ENCODE measurements at regions not wholly inside any gene's neighbourhood (a gene's known extent, or its start where the extent isn't known, plus 50 kb on each side); places are given as distances from the start of the nearest gene placed in this dataset.
"Not testable (repeated sequence)": the region's sequence is repeated elsewhere in the genome, so short reads cannot be mapped to it uniquely, and the experiment has no call there.

DNA sequence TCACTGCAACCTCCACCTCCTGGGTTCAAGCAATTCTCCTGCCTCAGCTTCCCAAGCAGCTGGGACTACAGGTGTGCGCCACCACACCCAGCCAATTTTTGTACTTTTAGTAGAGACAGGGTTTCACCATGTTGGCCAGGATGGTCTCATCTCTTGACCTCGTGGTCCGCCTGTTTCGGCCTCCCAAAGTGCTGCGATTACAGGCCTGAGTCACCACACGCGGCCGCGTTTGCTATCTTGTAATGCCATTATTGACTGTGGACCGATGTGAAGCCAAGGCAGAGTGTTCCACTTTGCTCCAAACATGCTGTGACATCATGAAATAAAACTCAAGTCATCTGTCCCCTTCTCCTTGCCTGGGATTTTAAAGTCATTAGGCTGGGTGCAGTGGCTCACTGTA lies 72.1 kb upstream of the CHD2 start:
- not testable (repeated sequence) for DNase-seq

DNA sequence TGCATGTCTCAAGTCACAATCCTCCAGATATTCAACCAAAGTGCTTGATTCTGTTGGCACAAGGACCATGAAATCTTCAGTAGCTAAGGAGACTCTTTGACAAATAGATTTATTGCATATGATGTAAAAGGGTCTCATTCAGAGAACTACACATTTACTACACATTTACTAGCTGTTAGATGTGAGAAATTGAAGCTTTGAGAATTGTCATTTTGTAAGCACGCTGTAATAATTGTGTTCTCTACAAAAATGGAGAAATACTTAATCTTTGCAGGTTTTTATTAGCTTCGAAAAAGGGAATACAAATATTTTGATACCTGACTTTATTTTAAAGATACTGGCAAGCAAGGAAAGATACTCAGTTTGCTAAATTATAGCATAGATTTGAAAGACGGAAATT lies 70.2 kb upstream of the CHD2 start:
- DNase-seq = no peak

DNA sequence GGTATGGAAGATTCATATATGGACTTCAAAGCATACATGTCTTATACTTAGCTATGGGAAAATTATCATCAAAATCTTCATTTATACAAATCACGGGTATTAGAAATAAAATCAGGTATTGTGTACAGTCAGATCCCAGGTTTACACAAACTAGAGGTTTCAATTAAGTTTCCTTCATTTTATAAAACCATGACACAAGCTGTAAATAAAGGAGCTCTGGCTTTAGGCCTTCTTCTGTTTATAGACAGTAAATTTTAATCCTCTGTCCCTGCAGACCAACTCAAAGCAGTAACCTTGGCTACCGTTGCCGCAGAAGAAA lies 68.8 kb upstream of the CHD2 start:
- DNase-seq = no peak

DNA sequence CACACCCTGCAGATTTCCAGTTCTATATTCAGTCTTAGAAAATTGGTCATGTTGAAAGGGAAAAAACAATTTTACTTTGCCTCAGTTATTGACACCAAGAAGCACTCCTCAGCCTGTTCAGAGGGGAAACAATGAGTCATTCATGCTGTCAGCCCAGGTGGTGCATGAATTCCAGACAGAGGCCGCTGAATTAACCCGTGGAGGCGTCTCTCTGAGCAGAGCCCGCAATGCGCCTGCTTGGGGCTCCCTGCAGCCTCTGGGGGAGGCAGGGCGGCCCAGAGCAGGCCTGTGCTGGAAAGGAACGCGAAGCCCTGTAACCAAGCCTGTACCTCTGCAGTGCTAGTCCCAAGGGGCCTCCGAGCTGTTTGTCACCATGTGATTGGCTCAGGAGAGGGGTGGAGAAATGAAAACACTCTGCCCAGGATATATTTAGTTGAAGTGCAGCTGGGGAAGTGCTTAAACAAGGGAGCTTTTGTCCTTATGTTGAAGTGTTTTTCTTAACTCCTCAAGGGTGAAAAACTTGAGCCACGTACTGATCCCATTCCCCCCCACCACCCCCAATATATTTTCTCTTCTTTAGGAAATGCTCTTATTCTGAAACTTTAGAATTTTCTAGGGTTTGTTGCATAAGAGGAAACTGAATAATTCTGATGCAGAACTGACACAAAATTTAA lies 68.3 kb upstream of the CHD2 start:
- peak; percentile 87 to 96 for DNase-seq

DNA sequence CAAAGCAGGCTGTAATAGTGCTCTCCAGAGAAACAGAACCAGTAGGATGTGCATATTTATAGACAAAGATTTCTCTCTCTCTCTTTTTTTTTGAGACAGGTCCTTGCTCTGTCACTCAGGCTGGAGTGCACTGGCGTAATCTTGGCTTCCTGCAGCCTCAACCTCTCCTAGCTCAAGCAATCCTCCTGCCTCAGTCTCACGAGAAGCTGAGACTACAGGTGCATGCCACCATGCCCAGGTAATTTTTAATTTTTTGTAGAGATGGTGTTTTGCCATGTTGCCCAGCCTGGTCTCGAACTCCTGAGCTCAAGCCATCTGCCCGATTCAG lies 67.1 kb upstream of the CHD2 start:
- no peak for DNase-seq

DNA sequence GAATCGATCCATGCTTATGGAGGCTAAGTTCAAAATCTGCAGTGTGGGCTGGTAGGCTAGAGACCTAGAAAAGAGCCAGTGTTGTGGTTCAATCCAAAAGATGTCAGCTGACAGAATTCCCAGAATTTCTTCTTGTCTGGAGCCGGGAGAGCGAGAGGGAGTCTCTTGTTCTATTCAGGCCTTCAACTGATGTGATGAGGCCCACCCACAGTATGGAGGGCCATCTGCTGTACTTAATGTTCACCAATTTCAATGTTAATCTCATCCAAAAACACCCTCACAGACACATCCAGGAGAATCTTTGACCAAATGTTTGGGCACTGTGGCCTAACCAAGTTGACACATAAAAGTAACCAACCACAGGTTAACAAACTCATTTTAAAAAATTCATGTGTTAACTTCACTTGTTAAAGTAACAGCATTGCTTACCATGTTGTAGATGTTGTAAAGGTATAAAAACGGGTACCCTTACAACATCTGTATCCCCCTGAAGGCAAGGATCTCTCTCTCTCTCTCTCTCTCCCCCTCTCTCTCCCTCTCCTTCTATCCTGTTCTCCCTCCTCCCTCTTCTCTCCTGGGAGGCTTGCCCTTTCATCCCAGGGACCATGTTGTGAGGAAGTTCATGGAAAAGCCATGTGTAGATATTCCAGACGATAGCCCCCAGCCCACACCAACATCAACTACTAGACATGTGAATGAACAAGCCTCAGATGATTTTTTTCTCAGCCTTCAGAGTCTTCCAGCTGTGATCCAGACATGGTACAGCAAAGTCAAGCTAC lies 66.4 kb upstream of the CHD2 start:
- no peak for DNase-seq

DNA sequence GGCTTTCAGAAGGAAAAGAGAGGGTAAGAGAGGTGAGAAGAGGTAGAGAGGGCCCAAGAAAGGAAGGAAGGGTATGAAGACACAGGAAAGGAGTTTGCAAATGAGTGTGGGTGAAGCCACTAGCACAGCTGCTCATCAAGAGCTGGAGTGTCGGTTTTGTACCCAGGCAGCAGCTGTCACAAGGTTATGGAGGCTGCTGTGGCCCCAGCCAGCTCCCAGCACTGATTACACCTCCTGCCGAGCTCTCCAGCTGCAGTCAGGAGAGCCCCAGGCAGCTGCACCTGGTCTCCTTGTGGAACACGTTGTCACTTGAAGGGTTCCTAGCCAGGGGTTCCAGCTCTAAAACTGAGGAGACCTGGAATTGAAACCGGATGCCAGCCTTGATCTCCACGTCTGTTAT lies 60.4 kb upstream of the CHD2 start:
- DNase-seq = no peak

DNA sequence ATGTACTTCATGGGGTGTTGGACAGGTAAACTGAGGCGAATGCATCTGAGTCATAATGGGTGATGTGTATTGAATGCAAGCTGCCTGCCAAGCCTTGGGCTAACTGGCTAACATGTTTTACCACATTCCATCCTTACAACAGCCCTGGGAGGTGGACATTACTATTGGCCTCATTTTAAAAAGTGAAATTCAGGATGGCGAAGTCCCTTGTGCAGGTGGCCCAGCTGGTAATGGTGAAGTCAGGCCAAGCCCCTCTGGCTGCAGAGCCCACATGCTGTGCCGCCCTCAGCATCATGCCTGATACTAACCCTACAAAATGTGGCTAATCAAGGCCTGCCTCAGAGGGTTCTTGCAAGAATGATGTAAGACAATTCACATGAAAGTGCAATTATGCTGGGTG lies 60.0 kb upstream of the CHD2 start:
- DNase-seq = no peak

DNA sequence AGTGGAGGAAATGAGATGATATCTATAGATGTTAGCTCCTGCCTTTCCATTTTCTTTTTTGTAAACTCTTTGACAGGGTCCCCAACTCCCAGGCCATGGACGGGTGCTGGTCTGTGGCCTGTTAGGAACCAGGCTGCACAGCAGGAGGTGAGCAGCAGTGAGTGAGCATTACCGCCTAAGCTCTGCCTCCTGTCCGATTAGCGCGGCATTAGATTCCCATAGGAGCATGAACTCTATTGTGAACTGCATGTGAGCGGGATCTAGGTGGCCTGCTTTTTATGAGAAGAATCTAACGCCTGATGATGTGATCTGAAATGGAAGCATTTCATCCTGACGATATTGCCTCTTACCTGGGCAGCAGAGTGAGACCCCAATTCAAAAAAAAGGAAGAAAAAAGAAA lies 56.8 kb upstream of the CHD2 start:
- no peak for DNase-seq

DNA sequence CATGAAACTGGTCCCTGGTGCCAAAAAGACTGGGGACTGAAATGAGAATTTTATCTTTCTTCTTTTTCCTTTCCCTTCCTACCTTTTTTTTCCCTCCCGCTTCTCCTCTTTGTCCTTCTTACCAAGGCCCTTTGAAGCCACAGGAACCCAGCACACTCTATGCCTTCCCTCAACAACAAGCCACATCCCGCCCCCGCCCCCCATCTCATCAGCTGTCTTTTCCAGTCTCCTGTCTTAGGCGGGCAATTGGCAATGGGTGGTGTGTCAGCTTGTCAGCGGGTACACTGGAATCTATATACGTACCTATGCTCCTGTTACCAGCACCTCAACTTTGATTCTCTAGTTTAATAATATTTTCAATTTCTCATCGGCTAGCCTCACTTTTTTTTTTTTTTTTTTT lies 56.3 kb upstream of the CHD2 start:
- no peak for DNase-seq

DNA sequence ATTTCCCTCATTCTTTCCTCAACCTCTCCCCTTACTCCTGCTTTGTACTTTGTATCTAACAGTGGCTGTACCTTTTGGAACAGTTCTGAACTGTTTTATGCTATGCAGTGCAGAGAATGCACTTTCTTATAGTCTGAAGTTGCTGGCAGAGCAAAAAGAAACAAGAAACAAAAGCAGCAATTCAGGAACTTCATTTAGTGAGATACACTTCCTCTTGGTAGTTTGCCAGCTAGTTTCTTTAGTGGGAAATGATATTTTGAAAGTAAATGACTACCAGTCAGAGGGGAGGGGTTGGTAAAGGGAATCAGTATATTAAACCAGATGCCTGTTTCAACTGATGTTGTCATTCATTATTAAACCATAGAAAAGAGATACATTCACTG lies 55.0 kb upstream of the CHD2 start:
- no peak for DNase-seq

DNA sequence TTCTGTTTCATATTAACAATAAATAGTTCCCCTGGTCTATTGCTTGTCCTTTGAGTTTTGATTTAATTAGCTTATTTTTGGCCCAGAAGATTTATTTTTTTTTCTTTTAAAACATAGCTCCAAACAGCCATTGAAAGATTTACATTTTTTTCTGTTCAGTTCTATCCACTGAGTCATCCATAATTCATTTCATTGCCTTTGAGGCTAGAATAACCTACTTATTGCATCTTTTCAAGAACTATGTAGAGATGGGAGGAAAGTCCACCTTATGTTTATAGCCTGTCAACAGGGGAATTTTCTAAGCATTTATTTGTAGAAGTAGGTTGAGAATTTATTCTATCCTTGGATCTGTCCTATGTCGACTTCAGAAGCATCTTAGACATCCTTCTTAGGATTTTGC lies 53.4 kb upstream of the CHD2 start:
- no peak for DNase-seq

DNA sequence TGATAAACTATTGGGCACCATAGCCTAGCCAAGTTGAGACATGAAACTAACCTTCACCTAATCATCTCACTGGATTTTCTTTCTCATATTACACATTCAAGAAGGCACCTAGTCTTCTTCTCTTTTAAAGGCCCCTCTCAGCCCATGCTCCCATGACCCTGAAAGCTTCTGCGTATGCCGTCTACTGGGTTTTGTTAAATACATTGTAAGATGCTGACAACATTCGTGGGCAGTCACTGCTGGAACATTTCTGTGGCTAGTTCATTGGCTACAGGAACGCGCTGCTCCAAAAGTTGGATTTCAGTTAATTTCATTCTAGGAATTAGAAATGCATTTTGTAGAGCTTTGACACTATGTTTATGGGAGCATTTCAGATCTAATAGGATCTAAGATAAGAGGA lies 52.3 kb upstream of the CHD2 start:
- no peak for DNase-seq

DNA sequence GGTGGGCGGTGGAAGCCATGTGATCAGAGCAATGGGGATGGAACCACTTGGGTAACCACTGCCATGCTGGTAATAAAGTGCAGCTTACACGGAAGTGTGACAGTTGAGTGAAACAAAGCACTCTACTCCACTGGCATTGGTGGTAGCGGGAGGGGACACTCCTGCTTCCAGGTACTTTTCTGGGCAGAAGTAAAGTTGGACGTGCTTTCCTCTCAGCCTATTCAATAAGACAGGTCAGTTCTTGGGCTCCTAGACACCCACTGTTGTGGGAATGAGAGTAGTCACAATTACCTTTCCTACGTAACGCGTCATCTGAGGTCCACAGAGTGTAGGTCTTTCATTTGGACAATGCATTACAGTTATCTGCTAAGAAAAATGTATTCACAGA lies 51.7 kb upstream of the CHD2 start:
- no peak for DNase-seq

DNA sequence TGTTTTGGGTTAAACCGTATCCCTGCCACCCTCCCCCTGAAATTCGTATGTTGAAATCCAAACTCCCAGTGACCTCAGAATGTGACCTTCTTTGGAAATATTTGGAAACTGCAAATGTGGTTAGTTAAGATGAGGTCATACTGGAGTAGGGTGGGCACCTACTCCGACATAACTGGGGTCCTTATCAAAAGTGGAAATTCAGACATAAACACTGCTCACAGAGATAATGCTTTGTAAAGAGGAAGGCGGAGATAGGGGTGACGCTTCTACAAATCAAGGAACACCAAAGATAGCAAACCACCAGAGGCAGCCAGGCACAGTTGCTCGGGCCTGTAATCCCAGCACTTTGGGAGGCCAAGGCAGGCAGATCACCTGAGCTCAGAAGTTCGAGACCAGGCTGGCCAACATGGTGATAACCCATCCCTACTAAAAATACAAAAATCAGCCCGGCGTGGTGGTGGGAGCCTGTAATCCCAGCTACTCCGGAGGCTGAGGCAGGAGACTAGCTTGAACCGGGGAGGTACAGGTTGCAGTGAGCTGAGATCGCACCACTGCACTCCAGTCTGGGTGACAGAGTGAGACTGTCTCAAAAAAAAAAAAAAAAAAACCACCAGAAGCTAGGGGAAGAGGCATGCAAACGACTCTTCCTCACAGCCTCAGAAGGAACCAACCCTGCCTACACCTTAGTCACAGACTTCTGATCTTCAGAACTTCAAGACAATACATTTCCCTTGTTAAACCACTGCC lies 51.1 kb upstream of the CHD2 start:
- DNase-seq = no peak

DNA sequence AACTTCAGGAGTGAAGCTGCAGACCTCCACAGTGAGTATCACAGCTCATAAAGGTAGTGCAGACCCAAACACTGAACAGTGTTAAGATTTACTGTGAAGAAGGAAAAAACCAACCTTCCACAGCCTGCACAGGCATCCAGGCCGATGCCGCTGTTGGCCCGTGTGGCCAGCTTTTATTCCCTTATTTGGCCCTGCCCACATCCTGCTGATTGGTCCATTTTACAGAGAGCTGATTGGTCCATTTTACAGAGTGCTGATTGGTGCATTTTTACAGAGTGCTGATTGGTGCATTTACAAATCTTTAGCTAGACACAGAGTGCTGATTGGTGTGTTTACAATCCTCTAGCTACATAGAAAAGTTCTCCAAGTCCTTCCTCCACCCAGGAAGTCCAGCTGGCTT lies 49.9 kb upstream of the CHD2 start:
- DNase-seq = not testable (repeated sequence)
